GM12891 (cell line): ENCODE measurements at regions not wholly inside any gene's neighbourhood (a gene's known extent, or its start where the extent isn't known, plus 50 kb on each side); places are given as distances from the start of the nearest gene placed in this dataset.

Source experiments
- DNase-seq: peaks from one replicate; pipeline ENCODE4 v3.0.0; 2011; ENCODE audit warnings: low spot score; ENCODE audit not compliant: insufficient read length
- FAIRE-seq: peaks from 2 replicates; lab custom pipeline; 2011; peaks lifted over from hg19 to GRCh38; lab: Jason Lieb, UNC
- PAX5 ChIP-seq: IDR thresholded peaks from 2 replicates; pipeline ENCODE4 v1.6.1; 2011; ENCODE audit warnings: low read length, moderate library complexity, mild to moderate bottlenecking; ENCODE audit not compliant: insufficient read depth, severe bottlenecking
- POLR2A ChIP-seq: IDR thresholded peaks from 2 replicates; pipeline ENCODE4 v1.6.1; 2011; ENCODE audit warnings: low read depth, low read length, control low read depth
- POLR2AphosphoS5 ChIP-seq: IDR thresholded peaks from 2 replicates; pipeline ENCODE4 v1.6.1; 2011; ENCODE audit warnings: low read depth, low read length, control low read depth
- POU2F2 ChIP-seq: IDR thresholded peaks from 2 replicates; pipeline ENCODE4 v1.6.1; 2011; ENCODE audit warnings: low read depth, mild to moderate bottlenecking, control low read depth, low read length, moderate library complexity
- SPI1 ChIP-seq: IDR thresholded peaks from 2 replicates; pipeline ENCODE4 v1.6.1; 2011; ENCODE audit warnings: low read depth, low read length, control low read depth
- TAF1 ChIP-seq: IDR thresholded peaks from 2 replicates; pipeline ENCODE4 v1.6.1; 2011; ENCODE audit warnings: low read depth, low read length, control low read depth

- DNase-seq, result no peak
- TF ChIP-seq SPI1 (no peak), PAX5 (no peak), TAF1 (no peak), POLR2AphosphoS5 (no peak), POLR2A (no peak), POU2F2 (no peak)
- FAIRE-seq, result no peak
Observed at GRCh38 chr5:77892061-77893010, 116.2 kb upstream of the TBCA start.

DNA sequence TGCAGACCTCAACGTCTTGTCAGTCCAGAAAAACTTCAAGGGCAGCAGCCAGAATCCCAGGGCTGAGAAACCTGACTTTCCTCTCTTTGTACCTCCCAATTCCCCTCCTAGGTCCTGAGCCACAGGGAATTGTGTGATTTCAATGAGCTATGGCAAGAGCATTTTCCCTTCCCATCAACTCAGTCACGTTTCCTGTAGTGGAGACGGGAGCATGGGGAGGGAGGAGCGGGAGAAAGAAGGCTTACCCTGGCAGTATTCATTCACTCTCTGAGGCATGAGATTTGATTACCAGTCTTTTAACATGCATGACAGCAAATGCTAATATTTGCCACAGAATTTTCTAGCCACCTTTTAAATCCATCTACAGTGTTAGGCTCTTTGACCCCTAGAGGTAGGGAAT lies 109.4 kb upstream of the TBCA start:
- TF ChIP-seq POU2F2 (no peak), SPI1 (no peak), POLR2AphosphoS5 (no peak), TAF1 (no peak)
- DNase-seq (no peak), FAIRE-seq (no peak)

- no peak for TF ChIP-seq POU2F2
- no peak for TF ChIP-seq PAX5
- FAIRE-seq, result no peak
- no peak for DNase-seq
Observed at GRCh38 chr5:77882670-77883257, 106.6 kb upstream of the TBCA start.

GRCh38 chr5:77881528-77881927 lies 105.4 kb upstream of the TBCA start:
- DNase-seq (no peak), FAIRE-seq (no peak)
- TF ChIP-seq POLR2AphosphoS5 (no peak), TAF1 (no peak), SPI1 (no peak), POLR2A (no peak), POU2F2 (no peak), PAX5 (no peak)

GRCh38 chr5:77877516-77878355 lies 101.6 kb upstream of the TBCA start:
- no peak for TF ChIP-seq POLR2A
- no peak for TF ChIP-seq SPI1
- TF ChIP-seq PAX5, result no peak
- TF ChIP-seq POU2F2, result no peak
- no peak for TF ChIP-seq POLR2AphosphoS5
- no peak for TF ChIP-seq TAF1

GRCh38 chr5:77876862-77877502 lies 100.8 kb upstream of the TBCA start:
- TF ChIP-seq PAX5, result no peak
- TF ChIP-seq POLR2AphosphoS5, result no peak
- no peak for TF ChIP-seq POLR2A
- no peak for TF ChIP-seq SPI1
- no peak for TF ChIP-seq TAF1
- TF ChIP-seq POU2F2, result no peak

More at GRCh38 chr5:77877516-77878355, 101.6 kb upstream of the TBCA start:
- no peak for FAIRE-seq
- no peak for DNase-seq

DNA sequence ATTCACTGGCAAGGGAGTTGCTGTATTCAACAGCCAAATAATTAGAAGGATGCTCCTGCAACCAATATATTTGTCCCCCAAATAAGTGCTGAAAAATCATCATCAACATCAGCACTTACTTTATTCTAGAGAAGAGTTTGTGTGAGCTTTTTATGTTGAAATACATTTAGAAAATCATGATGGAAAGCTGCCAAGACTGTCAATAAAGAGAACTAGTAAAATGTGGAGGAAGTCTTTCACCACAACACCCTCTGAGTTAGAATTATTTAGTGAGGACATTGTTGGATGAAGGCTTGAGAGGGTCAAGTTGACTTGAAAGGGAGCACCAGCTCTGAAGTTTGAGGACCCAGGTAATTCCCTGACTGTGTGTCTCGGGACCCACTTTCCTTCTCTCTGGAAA lies 100.2 kb upstream of the TBCA start:
- no peak for FAIRE-seq
- no peak for DNase-seq
- no peak for TF ChIP-seq POLR2AphosphoS5

More at GRCh38 chr5:77876862-77877502, 100.8 kb upstream of the TBCA start:
- DNase-seq (no peak), FAIRE-seq (no peak)

GRCh38 chr5:77874691-77875090 lies 98.6 kb upstream of the TBCA start:
- no peak for FAIRE-seq
- TF ChIP-seq TAF1 (no peak), PAX5 (no peak), POLR2AphosphoS5 (no peak)
- no peak for DNase-seq

DNA sequence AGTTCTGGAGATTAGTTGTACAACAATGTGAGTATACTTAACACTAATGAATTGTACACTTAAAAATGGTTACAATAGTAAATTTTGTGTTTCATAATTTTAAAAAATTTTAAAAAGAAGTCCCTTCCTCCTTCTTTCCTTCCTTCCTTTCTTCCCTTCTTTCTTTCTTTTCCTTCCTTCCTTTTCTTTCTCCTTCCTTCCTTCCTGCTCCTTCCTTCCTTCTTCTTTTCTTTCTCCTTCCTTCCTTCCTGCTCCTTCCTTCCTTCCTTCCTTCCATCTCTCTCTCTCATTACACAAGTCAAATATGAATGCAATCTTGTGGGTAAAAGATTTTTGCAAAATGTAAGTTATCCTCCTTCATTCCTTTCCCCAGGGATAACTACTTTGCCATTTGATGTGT lies 97.1 kb upstream of the TBCA start:
- DNase-seq, result no peak
- no peak for TF ChIP-seq TAF1
- TF ChIP-seq PAX5, result no peak
- no peak for TF ChIP-seq POLR2A
- no peak for TF ChIP-seq POLR2AphosphoS5
- no peak for FAIRE-seq

GRCh38 chr5:77871946-77872345 lies 95.8 kb upstream of the TBCA start:
- no peak for DNase-seq
- no peak for TF ChIP-seq POLR2AphosphoS5
- TF ChIP-seq SPI1, result no peak
- TF ChIP-seq PAX5, result no peak
- no peak for TF ChIP-seq TAF1
- TF ChIP-seq POLR2A, result no peak
- no peak for TF ChIP-seq POU2F2
- FAIRE-seq, result no peak
